ENCODE measurements at regions not wholly inside any gene's neighbourhood (a gene's known extent, or its start where the extent isn't known, plus 50 kb on each side); places are given as distances from the start of the nearest gene placed in this dataset.

DNA sequence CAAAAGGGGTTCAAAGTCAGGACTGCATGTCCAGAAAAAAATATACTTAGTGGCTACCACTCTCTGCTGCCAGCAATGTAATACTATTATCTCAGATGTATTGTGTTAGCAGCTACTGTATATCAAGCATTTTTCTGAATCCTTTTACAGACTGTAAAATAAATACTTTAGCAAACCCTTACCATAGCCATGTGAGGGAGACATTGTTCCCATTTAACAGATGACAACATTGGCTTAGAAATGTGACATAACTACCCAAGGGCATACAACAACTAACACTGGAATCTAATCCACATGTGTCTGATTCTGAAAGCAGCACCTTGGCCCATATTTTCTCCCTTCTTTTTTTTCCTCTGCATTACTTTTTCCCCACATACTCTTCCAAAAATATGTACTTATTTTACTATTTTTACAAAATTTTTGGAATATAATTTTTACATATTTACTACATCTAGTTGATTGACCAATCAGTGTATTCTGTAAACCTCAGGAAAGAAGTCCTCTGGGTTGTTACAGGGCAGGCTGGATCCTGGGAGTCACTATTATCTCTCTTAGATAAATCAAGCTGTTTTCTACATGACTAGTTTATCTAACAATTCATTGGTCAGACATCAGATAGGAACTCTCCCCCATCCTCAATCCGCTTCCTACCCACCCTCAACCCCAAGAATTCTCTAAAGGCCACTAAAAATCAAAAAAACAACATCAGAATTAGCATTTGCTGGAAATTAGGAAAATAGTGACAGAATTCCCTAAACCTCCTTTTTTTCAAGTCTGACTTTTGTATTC is 154.1 kb downstream of the BTG1 start:
- Histone ChIP-seq H4K20me1 (ENCODE audit: insufficient read depth) (no peaks in the 10 kb centered on the region), H3K9me3 (ENCODE audit: insufficient read depth, low read depth) (no peaks in the 10 kb centered on the region), H2AFZ (no peak overlapping the region), H3K27ac (no peak overlapping the region), H3F3A (ENCODE audit: insufficient read depth, low read depth) (peaks cover 2% of the 10 kb centered on the region; the same call in 1 of the 2 replicates), H3K79me2 (ENCODE audit: low read depth) (no peaks in the 10 kb centered on the region), H3K9me2 (ENCODE audit: insufficient read depth) (no peaks in the 10 kb centered on the region), H3K4me1 (replicated peaks; ENCODE audit: insufficient read depth) (peaks cover 1% of the 10 kb centered on the region), H3K4me2 (no peak overlapping the region), H3K27me3 (ENCODE audit: insufficient read depth, low read depth) (no peaks in the 10 kb centered on the region), H3K36me3 (ENCODE audit: low read depth) (no peaks in the 10 kb centered on the region), H3K4me3 (no peak overlapping the region)
- TF ChIP-seq, protein P1, sequence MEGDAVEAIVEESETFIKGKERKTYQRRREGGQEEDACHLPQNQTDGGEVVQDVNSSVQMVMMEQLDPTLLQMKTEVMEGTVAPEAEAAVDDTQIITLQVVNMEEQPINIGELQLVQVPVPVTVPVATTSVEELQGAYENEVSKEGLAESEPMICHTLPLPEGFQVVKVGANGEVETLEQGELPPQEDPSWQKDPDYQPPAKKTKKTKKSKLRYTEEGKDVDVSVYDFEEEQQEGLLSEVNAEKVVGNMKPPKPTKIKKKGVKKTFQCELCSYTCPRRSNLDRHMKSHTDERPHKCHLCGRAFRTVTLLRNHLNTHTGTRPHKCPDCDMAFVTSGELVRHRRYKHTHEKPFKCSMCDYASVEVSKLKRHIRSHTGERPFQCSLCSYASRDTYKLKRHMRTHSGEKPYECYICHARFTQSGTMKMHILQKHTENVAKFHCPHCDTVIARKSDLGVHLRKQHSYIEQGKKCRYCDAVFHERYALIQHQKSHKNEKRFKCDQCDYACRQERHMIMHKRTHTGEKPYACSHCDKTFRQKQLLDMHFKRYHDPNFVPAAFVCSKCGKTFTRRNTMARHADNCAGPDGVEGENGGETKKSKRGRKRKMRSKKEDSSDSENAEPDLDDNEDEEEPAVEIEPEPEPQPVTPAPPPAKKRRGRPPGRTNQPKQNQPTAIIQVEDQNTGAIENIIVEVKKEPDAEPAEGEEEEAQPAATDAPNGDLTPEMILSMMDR (conservative IDR thresholded peaks at IDR 0.05), result no peak
- TF ChIP-seq EZH2 (IDR thresholded peaks at IDR 0.05; ENCODE audit: low read depth), result no peak
- ChIA-PET POLR2A (ENCODE audit: unreplicated experiment) (no interaction called here), CTCF (no interaction called here)
- no TSS peak for BruUV-seq (replicated peaks)
- intact Hi-C loops (cut with micrococcal nuclease; ENCODE audit: unreplicated experiment), result no loop called here
- DNase-seq, result no peak

DNA sequence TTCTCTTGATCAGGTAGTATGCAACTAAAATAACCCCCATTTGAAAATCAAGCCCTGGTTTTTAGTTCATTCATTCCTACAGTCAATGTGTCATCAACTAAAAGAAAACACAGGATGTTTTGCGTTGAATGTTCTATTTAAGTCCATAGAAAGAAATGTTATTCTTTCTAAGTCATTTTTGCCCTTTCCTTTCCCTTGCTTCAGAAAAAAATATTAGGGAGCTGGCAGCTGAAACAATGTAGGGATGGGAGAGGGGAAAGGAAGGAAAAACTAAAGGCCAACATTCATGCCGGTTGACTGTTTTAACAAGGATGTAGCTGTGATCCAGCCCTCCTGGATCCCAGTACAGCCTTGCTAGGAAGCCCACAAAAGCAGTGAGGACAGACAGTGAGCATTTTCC is 155.1 kb downstream of the BTG1 start:
- CTCF ChIA-PET, result no interaction called here
- no TSS peak for BruUV-seq (replicated peaks)

DNA sequence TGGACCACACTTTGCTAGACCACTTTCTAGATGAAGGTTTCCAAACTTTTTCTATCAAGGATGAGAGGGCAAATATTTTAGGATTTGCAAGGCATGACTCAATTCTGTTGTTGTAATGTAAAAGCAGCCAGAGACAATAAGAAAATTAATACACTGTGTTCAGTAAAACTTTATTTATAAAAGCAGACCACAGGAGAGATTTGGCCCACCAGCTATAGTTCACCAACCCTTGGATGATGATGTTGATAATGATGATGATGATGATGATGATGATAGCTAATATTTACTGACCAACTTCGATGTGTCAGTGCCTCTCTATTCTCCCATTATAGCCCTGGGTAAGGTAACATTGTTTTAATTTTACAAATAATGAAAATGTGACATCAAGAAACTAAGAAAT is 156.5 kb downstream of the BTG1 start:
- Histone ChIP-seq H3K79me2 (ENCODE audit: low read depth) (no peaks in the 10 kb centered on the region), H3K27me3 (ENCODE audit: insufficient read depth, low read depth) (no peaks in the 10 kb centered on the region), H3F3A (ENCODE audit: insufficient read depth, low read depth) (peaks cover 12% of the 10 kb centered on the region; the same call in 1 of the 2 replicates), H2AFZ (no peak overlapping the region), H3K27ac (no peak overlapping the region), H3K4me3 (no peak overlapping the region), H3K36me3 (ENCODE audit: low read depth) (no peaks in the 10 kb centered on the region), H3K4me1 (replicated peaks; ENCODE audit: insufficient read depth) (peaks cover 21% of the 10 kb centered on the region), H3K9me3 (ENCODE audit: insufficient read depth, low read depth) (no peaks in the 10 kb centered on the region), H3K4me2 (no peak overlapping the region), H4K20me1 (ENCODE audit: insufficient read depth) (no peaks in the 10 kb centered on the region), H3K9me2 (ENCODE audit: insufficient read depth) (no peaks in the 10 kb centered on the region)
- TF ChIP-seq EZH2 (IDR thresholded peaks at IDR 0.05; ENCODE audit: low read depth), result no peak
- TF ChIP-seq, protein P1 (conservative IDR thresholded peaks at IDR 0.05), result no peak
- POLR2A ChIA-PET (ENCODE audit: unreplicated experiment), result no interaction called here
- intact Hi-C loops (cut with micrococcal nuclease; ENCODE audit: unreplicated experiment), result loop anchor here (5.0 to 10.0 kb wide), 2 partner anchors 184 to 212 kb away; no protein-coding TSS in a partner anchor
- no TSS peak for BruUV-seq (replicated peaks)
- DNase-seq, result no peak
- CTCF ChIA-PET, result no interaction called here

More for the DNA sequence above, 155.1 kb downstream of the BTG1 start:
- Histone ChIP-seq H3F3A (ENCODE audit: insufficient read depth, low read depth) (peaks cover 12% of the 10 kb centered on the region; the same call in 1 of the 2 replicates), H4K20me1 (ENCODE audit: insufficient read depth) (no peaks in the 10 kb centered on the region), H3K9me3 (ENCODE audit: insufficient read depth, low read depth) (no peaks in the 10 kb centered on the region), H3K36me3 (ENCODE audit: low read depth) (no peaks in the 10 kb centered on the region), H3K4me3 (no peak overlapping the region), H3K27me3 (ENCODE audit: insufficient read depth, low read depth) (no peaks in the 10 kb centered on the region), H3K4me1 (replicated peaks; ENCODE audit: insufficient read depth) (peaks cover 12% of the 10 kb centered on the region), H3K4me2 (no peak overlapping the region), H3K9me2 (ENCODE audit: insufficient read depth) (no peaks in the 10 kb centered on the region), H3K27ac (no peak overlapping the region), H2AFZ (no peak overlapping the region), H3K79me2 (ENCODE audit: low read depth) (no peaks in the 10 kb centered on the region)
- POLR2A ChIA-PET (ENCODE audit: unreplicated experiment), result no interaction called here
- intact Hi-C loops (cut with micrococcal nuclease; ENCODE audit: unreplicated experiment), result no loop called here
- TF ChIP-seq, protein P1 (conservative IDR thresholded peaks at IDR 0.05), result no peak
- TF ChIP-seq EZH2 (IDR thresholded peaks at IDR 0.05; ENCODE audit: low read depth), result no peak
- no peak for DNase-seq

All from PC-9 (cell line).